Adipocyte (in vitro differentiated cells): ENCODE measurements at regions not wholly inside any gene's neighbourhood (a gene's known extent, or its start where the extent isn't known, plus 50 kb on each side); places are given as distances from the start of the nearest gene placed in this dataset.
A peak's percentile ranks its signal among the peaks of the same experiment; 100 is the strongest.

Experiments
- DNase-seq: peaks from one replicate; pipeline ENCODE4 v3.0.0-alpha.2; 2015; ENCODE audit warnings: low read depth
- H3K27me3 ChIP-seq: replicated peaks from 2 replicates; pipeline ENCODE4 v1.7.0; 2013; ENCODE audit warnings: mild to moderate bottlenecking, low read length, moderate library complexity; ENCODE audit not compliant: control insufficient read depth, insufficient read depth
- H3K36me3 ChIP-seq: 2 replicates; pipeline ENCODE4 v1.7.0; 2013; ENCODE audit warnings: low read length, mild to moderate bottlenecking, moderate library complexity; ENCODE audit not compliant: control insufficient read depth, insufficient read depth, severe bottlenecking
- H3K4me1 ChIP-seq: 2 replicates; pipeline ENCODE4 v1.7.0; 2013; ENCODE audit warnings: mild to moderate bottlenecking, low read length, moderate library complexity; ENCODE audit not compliant: control insufficient read depth, insufficient read depth
- H3K4me3 ChIP-seq: 2 replicates; pipeline ENCODE4 v1.7.0; 2013; ENCODE audit warnings: mild to moderate bottlenecking, low read length, moderate library complexity
- H3K9ac ChIP-seq: 2 replicates; pipeline ENCODE4 v1.7.0; 2013; ENCODE audit warnings: mild to moderate bottlenecking, low read length, moderate library complexity
- H3K9me3 ChIP-seq: 2 replicates; pipeline ENCODE4 v1.7.0; 2013; ENCODE audit warnings: mild to moderate bottlenecking, low read length, moderate library complexity; ENCODE audit not compliant: control insufficient read depth

DNA sequence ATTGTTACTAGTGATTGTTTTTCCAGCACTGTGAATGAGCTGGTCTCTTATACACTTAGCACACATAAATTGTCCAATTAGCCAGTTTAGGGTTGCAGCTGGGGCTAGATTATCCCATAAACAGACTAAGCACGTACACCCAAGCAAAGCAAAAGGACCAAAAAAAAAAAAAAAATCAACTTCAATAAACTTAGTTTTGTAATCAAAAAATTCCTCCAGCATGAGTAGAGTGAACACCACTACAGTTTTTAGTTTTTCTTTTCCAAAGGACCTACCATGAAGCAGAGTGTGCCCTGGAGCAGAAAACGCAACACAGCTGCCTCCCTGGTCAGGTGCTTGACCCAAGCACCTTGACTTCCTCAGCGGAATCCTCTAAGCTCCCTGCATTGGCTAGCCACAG lies 249.4 kb upstream of the SLC14A2 start:
- Histone ChIP-seq H3K27me3 (no peaks in the 10 kb centered on the region), H3K4me1 (peaks cover 38% of the 10 kb centered on the region), H3K9me3 (no peaks in the 10 kb centered on the region), H3K9ac (no peak overlapping the region), H3K4me3 (no peak overlapping the region), H3K36me3 (no peaks in the 10 kb centered on the region)
- peak; percentile 67 for DNase-seq

DNA sequence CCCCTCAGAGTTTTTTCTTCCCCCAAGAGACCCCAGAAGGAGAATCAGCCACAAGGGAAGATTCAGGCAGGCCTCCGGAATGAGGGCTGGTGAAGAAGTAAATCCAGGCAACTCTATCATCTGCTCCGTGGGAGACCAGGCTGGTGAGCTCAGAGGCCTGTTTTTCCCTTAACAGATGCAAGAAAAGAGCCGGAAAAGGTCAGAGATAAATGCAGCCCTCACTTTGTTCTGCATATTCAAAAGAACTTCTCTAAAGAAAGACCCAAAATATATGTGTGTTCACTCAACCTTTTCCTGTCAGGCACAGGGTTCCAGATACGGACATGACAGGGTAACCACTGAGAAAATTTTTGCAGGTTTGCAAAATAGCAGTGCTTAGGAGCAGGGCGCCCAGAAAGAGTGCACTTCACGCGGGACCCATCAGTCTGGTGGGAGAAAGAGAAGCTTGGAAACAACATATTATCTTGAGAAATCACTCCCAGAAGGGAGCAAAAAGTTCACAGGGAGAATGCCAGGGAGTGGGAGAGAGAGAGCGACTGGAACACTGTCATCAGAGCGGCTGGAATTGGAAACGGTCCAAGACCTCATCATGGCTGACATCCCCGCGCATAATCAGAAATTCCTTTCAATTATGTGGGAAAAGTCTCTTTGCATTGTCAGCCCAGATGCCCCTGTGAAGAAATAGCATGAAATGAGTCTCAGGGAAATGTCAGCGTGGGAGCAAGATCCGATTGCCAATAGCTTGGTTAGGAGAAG lies 244.8 kb upstream of the SLC14A2 start:
- Histone ChIP-seq H3K9me3 (no peaks in the 10 kb centered on the region), H3K27me3 (no peaks in the 10 kb centered on the region), H3K4me1 (peaks cover 22% of the 10 kb centered on the region), H3K4me3 (no peak overlapping the region), H3K36me3 (no peaks in the 10 kb centered on the region), H3K9ac (no peak overlapping the region)
- DNase-seq, result peak; percentile 74

- H3K9ac ChIP-seq, result no peak overlapping the region
- no peaks in the 10 kb centered on the region for H3K9me3 ChIP-seq
- no peaks in the 10 kb centered on the region for H3K36me3 ChIP-seq
- H3K4me3 ChIP-seq, result no peak overlapping the region
- DNase-seq, result no peak
- H3K4me1 ChIP-seq, result peaks cover 12% of the 10 kb centered on the region
- no peaks in the 10 kb centered on the region for H3K27me3 ChIP-seq
Observed at GRCh38 chr18:45373286-45373880, 241.9 kb upstream of the SLC14A2 start.

DNA sequence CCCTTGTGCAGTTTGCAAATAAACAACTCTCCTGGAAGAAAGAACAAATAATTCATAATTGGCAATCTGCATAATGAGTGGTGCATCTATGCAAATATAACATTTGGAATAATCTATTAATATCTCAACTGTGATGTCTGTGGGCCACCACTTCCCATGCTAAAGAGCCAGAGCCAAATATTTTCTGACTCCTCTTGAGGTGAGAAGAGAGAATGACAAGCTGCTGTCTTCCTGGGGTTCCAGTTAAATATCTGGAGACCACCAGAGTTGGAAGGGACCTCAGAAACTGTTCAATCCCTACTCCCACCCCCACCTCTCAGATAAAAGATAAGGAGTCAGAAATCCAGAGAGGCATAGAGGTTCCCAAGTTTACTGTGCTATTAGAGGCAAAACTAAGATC lies 241.0 kb upstream of the SLC14A2 start:
- H3K27me3 ChIP-seq, result no peaks in the 10 kb centered on the region
- H3K4me1 ChIP-seq, result peaks cover 12% of the 10 kb centered on the region
- no peak for DNase-seq
- no peak overlapping the region for H3K9ac ChIP-seq
- no peaks in the 10 kb centered on the region for H3K9me3 ChIP-seq
- H3K36me3 ChIP-seq, result no peaks in the 10 kb centered on the region
- no peak overlapping the region for H3K4me3 ChIP-seq

GRCh38 chr18:45374878-45375630 lies 240.2 kb upstream of the SLC14A2 start:
- no peaks in the 10 kb centered on the region for H3K27me3 ChIP-seq
- no peak for DNase-seq
- H3K36me3 ChIP-seq, result no peaks in the 10 kb centered on the region
- no peak overlapping the region for H3K4me3 ChIP-seq
- no peaks in the 10 kb centered on the region for H3K9me3 ChIP-seq
- H3K9ac ChIP-seq, result no peak overlapping the region
- H3K4me1 ChIP-seq, result peaks cover 11% of the 10 kb centered on the region

GRCh38 chr18:45376193-45376592 lies 239.1 kb upstream of the SLC14A2 start:
- no peaks in the 10 kb centered on the region for H3K9me3 ChIP-seq
- peaks cover 5% of the 10 kb centered on the region for H3K4me1 ChIP-seq
- H3K4me3 ChIP-seq, result no peak overlapping the region

DNA sequence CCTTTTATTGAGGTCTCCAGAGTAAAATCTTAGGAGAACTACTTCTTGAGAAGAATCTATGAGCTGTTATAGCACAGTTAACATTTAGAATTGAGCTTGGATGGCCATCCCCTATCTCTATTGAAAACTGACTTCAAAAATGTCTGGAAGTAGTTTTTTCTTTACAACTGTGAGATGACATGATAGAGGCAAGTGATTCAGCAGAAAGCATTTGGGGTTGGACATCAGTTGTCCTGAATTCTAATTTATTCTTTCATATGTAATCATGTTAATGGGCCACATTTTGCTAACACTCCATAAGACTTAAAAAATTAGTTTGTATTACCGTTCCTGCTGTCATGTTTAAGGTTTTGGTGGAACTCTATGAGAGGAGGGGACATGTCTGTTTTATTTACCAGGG lies 237.0 kb upstream of the SLC14A2 start:
- DNase-seq, result no peak
- Histone ChIP-seq H3K4me3 (no peak overlapping the region), H3K9me3 (no peaks in the 10 kb centered on the region), H3K36me3 (no peaks in the 10 kb centered on the region), H3K4me1 (peaks cover 5% of the 10 kb centered on the region), H3K9ac (no peak overlapping the region), H3K27me3 (peaks cover under 1% of the 10 kb centered on the region)

More at GRCh38 chr18:45376193-45376592, 239.1 kb upstream of the SLC14A2 start:
- H3K27me3 ChIP-seq, result no peaks in the 10 kb centered on the region
- no peaks in the 10 kb centered on the region for H3K36me3 ChIP-seq
- no peak for DNase-seq
- no peak overlapping the region for H3K9ac ChIP-seq

- no peaks in the 10 kb centered on the region for H3K36me3 ChIP-seq
- no peak for DNase-seq
- peaks cover 5% of the 10 kb centered on the region for H3K4me1 ChIP-seq
- no peak overlapping the region for H3K4me3 ChIP-seq
- H3K27me3 ChIP-seq, result peaks cover 3% of the 10 kb centered on the region
- no peaks in the 10 kb centered on the region for H3K9me3 ChIP-seq
- H3K9ac ChIP-seq, result no peak overlapping the region
Observed at GRCh38 chr18:45378933-45379332, 236.3 kb upstream of the SLC14A2 start.

DNA sequence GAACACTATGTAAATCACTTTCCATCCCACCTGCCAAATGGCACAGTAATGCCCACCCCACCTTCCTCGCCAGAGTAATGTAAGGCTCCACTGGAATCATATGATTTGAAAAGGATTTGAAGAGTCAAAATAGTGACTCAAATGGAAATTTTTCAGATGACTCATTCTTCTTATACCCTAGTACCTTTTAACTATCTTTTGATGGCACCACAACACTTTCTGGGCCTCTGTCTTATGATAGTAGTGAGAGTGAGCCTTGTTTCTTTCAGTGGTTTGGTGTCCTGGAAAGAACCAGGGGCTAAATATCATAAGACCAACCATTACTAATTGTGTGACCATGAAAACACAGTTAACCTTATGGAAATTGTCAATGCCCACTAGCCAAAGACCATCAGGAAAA lies 235.4 kb upstream of the SLC14A2 start:
- DNase-seq, result no peak
- H3K9ac ChIP-seq, result no peak overlapping the region
- H3K9me3 ChIP-seq, result no peaks in the 10 kb centered on the region
- H3K27me3 ChIP-seq, result peaks cover 3% of the 10 kb centered on the region
- H3K4me1 ChIP-seq, result peaks cover 5% of the 10 kb centered on the region
- no peak overlapping the region for H3K4me3 ChIP-seq
- no peaks in the 10 kb centered on the region for H3K36me3 ChIP-seq

GRCh38 chr18:45381282-45381681 lies 234.0 kb upstream of the SLC14A2 start:
- H3K4me3 ChIP-seq, result no peak overlapping the region
- peaks cover 2% of the 10 kb centered on the region for H3K4me1 ChIP-seq
- no peak overlapping the region for H3K9ac ChIP-seq
- H3K36me3 ChIP-seq, result no peaks in the 10 kb centered on the region
- no peaks in the 10 kb centered on the region for H3K9me3 ChIP-seq
- H3K27me3 ChIP-seq, result peaks cover 3% of the 10 kb centered on the region
- no peak for DNase-seq

DNA sequence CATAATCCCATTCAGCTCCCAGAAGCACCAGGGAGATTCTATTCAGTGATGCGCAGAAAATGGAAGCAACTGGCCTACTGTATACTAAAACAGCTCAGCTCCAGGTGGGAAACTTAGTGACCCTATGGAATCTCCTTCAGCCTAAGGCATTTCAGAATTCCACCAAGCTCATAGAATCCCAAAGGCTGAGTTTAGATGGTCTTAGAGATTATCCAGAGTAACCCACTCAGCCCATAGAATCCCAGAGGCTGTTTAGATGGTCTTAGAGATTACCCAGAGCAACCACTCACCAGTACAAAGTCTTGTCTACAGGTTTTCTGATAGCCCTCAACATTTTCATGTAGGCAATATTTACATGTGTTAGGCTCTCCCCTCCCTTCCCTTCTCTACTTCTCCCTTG lies 232.0 kb upstream of the SLC14A2 start:
- Histone ChIP-seq H3K9me3 (no peaks in the 10 kb centered on the region), H3K4me1 (peaks cover 5% of the 10 kb centered on the region), H3K4me3 (no peak overlapping the region), H3K27me3 (peaks cover 3% of the 10 kb centered on the region), H3K9ac (no peak overlapping the region), H3K36me3 (no peaks in the 10 kb centered on the region)
- DNase-seq, result no peak
